ENCODE measurements at regions not wholly inside any gene's neighbourhood (a gene's known extent, or its start where the extent isn't known, plus 50 kb on each side); places are given as distances from the start of the nearest gene placed in this dataset.

GRCh38 chr5:171663311-171664085 is 122.1 kb upstream of the SMIM23 start (continued):
- TF ChIP-seq HMGXB4 (CRISPR knock-in tag; IDR thresholded peaks at IDR 0.05) (no peak), FOXK1 (CRISPR knock-in tag; IDR thresholded peaks at IDR 0.05) (no peak), RELA (CRISPR knock-in tag; IDR thresholded peaks at IDR 0.05; ENCODE audit: borderline replicate concordance) (no peak), ATF3 (CRISPR knock-in tag; conservative IDR thresholded peaks at IDR 0.05) (no peak), NFE2L1 (CRISPR knock-in tag; IDR thresholded peaks at IDR 0.05) (no peak)

- Mint-ChIP-seq H3K27me3 (ENCODE audit: low read depth) (no peaks in the 10 kb centered on the region), H3K27ac (no peak overlapping the region), H3K9me3 (no peaks in the 10 kb centered on the region), H3K36me3 (no peaks in the 10 kb centered on the region), H3K4me3 (no peak overlapping the region), H3K4me1 (peaks cover 18% of the 10 kb centered on the region)
- DNase-seq (ENCODE audit: low spot score) (no peak), ATAC-seq (no peak)
- POLR2A ChIA-PET = no interaction called here
- CTCF ChIA-PET = no interaction called here
- TF ChIP-seq ZNF281 (CRISPR knock-in tag; IDR thresholded peaks at IDR 0.05) (no peak), SMAD3 (CRISPR knock-in tag; IDR thresholded peaks at IDR 0.05; ENCODE audit: borderline replicate concordance) (no peak), MLX (CRISPR knock-in tag; IDR thresholded peaks at IDR 0.05) (no peak), SOX15 (CRISPR knock-in tag; IDR thresholded peaks at IDR 0.05) (no peak), GABPB1 (CRISPR knock-in tag; IDR thresholded peaks at IDR 0.05) (no peak), JUN (CRISPR knock-in tag; IDR thresholded peaks at IDR 0.05) (no peak), AR (CRISPR knock-in tag; IDR thresholded peaks at IDR 0.05) (no peak), FOXP4 (CRISPR knock-in tag; IDR thresholded peaks at IDR 0.05) (no peak), NR3C1 (CRISPR knock-in tag; conservative IDR thresholded peaks at IDR 0.05; ENCODE audit: low read depth) (no peak), ATF3 (CRISPR knock-in tag; conservative IDR thresholded peaks at IDR 0.05) (no peak), ZBTB21 (CRISPR knock-in tag; IDR thresholded peaks at IDR 0.05; ENCODE audit: borderline replicate concordance) (no peak), PRRX2 (CRISPR knock-in tag; IDR thresholded peaks at IDR 0.05) (no peak), STAT6 (CRISPR knock-in tag; conservative IDR thresholded peaks at IDR 0.05; ENCODE audit: low read depth) (no peak), KAT7 (CRISPR knock-in tag; IDR thresholded peaks at IDR 0.05; ENCODE audit: borderline replicate concordance) (no peak), IRF2 (CRISPR knock-in tag; IDR thresholded peaks at IDR 0.05; ENCODE audit: borderline replicate concordance, low read depth) (no peak)
These were observed 121.1 kb upstream of the SMIM23 start for GRCh38 chr5:171664489-171664888.

Data from WTC11 (cell line).